ENCODE measurements at regions not wholly inside any gene's neighbourhood (a gene's known extent, or its start where the extent isn't known, plus 50 kb on each side); places are given as distances from the start of the nearest gene placed in this dataset.

- Histone ChIP-seq H3K9me3 (no peaks in the 10 kb centered on the region), H3K27me3 (no peaks in the 10 kb centered on the region), H3K27ac (no peak overlapping the region), H3K4me3 (no peak overlapping the region), H3K36me3 (no peaks in the 10 kb centered on the region), H3K4me1 (no peaks in the 10 kb centered on the region)
- no peak for DNase-seq
- intact Hi-C loops (cut with DNase I) = no loop called here
- no peak for TF ChIP-seq CTCF (IDR thresholded peaks at IDR 0.05)
- TF ChIP-seq POLR2A (IDR thresholded peaks at IDR 0.05) = no peak
- WGBS, 2 donors = 73 to 76% methylated on average over 5 of the region's 5 CpGs
Measured at GRCh38 chr10:36506697-36507496, 618.5 kb upstream of the ANKRD30A start.

GRCh38 chr10:36506261-36506660 is 619.1 kb upstream of the ANKRD30A start:
- WGBS, 2 donors = 43 to 47% methylated on average over 4 of the region's 4 CpGs
- no peaks in the 10 kb centered on the region for H3K36me3 ChIP-seq
- no peak for TF ChIP-seq CTCF (IDR thresholded peaks at IDR 0.05)
- DNase-seq = no peak
- H3K4me3 ChIP-seq = no peak overlapping the region
- H3K27ac ChIP-seq = no peak overlapping the region
- H3K4me1 ChIP-seq = no peaks in the 10 kb centered on the region
- H3K27me3 ChIP-seq = no peaks in the 10 kb centered on the region
- H3K9me3 ChIP-seq = no peaks in the 10 kb centered on the region
- intact Hi-C loops (cut with DNase I) = no loop called here

DNA sequence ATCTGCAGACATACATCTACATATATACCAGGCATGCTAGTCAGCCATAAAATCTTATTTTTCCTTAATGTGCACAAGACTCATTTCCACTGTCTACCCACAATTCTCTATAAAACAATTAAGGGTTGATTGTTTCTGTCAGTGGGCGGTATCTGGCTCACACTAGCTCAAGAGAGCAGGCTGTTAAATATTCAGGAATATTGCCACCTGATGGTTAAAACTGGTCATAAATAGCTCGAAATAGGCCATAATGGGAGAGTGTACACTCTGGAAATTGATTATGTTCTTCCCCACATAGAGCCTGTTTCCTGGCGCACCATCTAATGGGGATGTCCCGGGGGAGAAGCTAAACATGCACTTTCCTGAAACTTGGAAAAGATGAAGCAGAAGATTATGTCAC is 620.6 kb upstream of the ANKRD30A start:
- intact Hi-C loops (cut with DNase I) = no loop called here
- DNase-seq = no peak
- Histone ChIP-seq H3K27ac (no peak overlapping the region), H3K36me3 (no peaks in the 10 kb centered on the region), H3K4me1 (no peaks in the 10 kb centered on the region), H3K4me3 (no peak overlapping the region), H3K9me3 (no peaks in the 10 kb centered on the region), H3K27me3 (no peaks in the 10 kb centered on the region)
- no peak for TF ChIP-seq POLR2A (IDR thresholded peaks at IDR 0.05)
- no peak for TF ChIP-seq CTCF (IDR thresholded peaks at IDR 0.05)
- WGBS, 2 donors = 61 to 75% methylated on average over 4 of the region's 4 CpGs

DNA sequence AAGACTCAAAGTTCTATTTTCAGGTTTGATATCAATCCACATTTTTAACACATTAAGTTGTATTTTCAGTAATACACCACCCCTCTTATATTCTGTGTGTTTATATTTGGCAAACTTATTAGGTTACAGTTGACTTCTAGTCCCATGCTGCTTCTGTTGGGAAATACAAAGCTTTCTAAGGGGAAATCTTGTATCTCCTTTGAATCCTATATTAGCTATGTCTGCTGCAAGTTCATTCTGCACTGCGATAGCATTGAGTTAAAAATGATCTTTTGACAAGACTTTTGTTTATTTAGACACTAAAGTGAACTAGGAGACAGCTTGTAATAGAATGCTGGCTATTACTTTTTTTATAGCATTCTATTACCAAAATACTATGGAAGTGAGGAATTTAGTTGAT is 625.1 kb upstream of the ANKRD30A start:
- no peaks in the 10 kb centered on the region for H3K4me1 ChIP-seq
- no peaks in the 10 kb centered on the region for H3K36me3 ChIP-seq
- no peaks in the 10 kb centered on the region for H3K9me3 ChIP-seq
- DNase-seq = no peak
- H3K27me3 ChIP-seq = no peaks in the 10 kb centered on the region
- intact Hi-C loops (cut with DNase I) = no loop called here
- H3K4me3 ChIP-seq = no peak overlapping the region
- WGBS, 2 donors = 72 to 73% methylated on average over 1 of the region's 1 CpG
- no peak for TF ChIP-seq CTCF (IDR thresholded peaks at IDR 0.05)
- TF ChIP-seq POLR2A (IDR thresholded peaks at IDR 0.05) = no peak
- no peak overlapping the region for H3K27ac ChIP-seq

GRCh38 chr10:36499693-36500092 is 625.7 kb upstream of the ANKRD30A start:
- Histone ChIP-seq H3K27ac (no peak overlapping the region), H3K36me3 (no peaks in the 10 kb centered on the region), H3K9me3 (no peaks in the 10 kb centered on the region), H3K4me3 (no peak overlapping the region), H3K27me3 (no peaks in the 10 kb centered on the region), H3K4me1 (no peaks in the 10 kb centered on the region)
- DNase-seq = no peak
- WGBS, 2 donors = 85 to 100% methylated on average over 1 of the region's 1 CpG
- TF ChIP-seq CTCF (IDR thresholded peaks at IDR 0.05) (no peak), POLR2A (IDR thresholded peaks at IDR 0.05) (no peak)
- intact Hi-C loops (cut with DNase I) = no loop called here
